H1 (cell line): ENCODE measurements at regions not wholly inside any gene's neighbourhood (a gene's known extent, or its start where the extent isn't known, plus 50 kb on each side); places are given as distances from the start of the nearest gene placed in this dataset.

Experiments used
- CTCF ChIA-PET: fragments of 300-600 bp; sonication (Branson Sonifier 250); formaldehyde crosslinking; loops from one replicate; lab custom pipeline; 2021; ENCODE audit not compliant: partially characterized antibody; lab: Charles Lee
- POLR2A ChIA-PET: fragments of 300-600 bp; sonication (Branson Sonifier 250); formaldehyde crosslinking; loops from one replicate; lab custom pipeline; 2021; ENCODE audit warnings: inconsistent platforms; ENCODE audit not compliant: partially characterized antibody; lab: Charles Lee
- DNase-seq, 2 experiments: peaks; one replicate each; pipeline versions ENCODE4 v3.0.0 to v3.0.0-alpha.2; 2010 to 2022; ENCODE audit warnings: low spot score in 2 of 2, low read depth in 1 of 2, mixed read lengths in 1 of 2
- FAIRE-seq: peaks from 2 replicates; lab custom pipeline; 2011; peaks lifted over from hg19 to GRCh38; lab: Jason Lieb, UNC
- H2AFZ ChIP-seq: 2 replicates; pipeline ENCODE4 v1.8.1; 2012; ENCODE audit warnings: low read length, inconsistent platforms
- H2AK5ac ChIP-seq: 2 replicates; pipeline ENCODE4 v1.6.1; 2013; ENCODE audit warnings: low read depth, low read length
- H2BK120ac ChIP-seq: replicated peaks from 2 replicates; pipeline ENCODE3; 2013; ENCODE audit warnings: low read depth, low read length, inconsistent platforms
- H2BK12ac ChIP-seq: 2 replicates; pipeline ENCODE4 v1.6.1; 2013; ENCODE audit warnings: low read depth, low read length
- H2BK15ac ChIP-seq: 2 replicates; pipeline ENCODE4 v1.6.1; 2013; ENCODE audit warnings: low read length
- H2BK20ac ChIP-seq: 2 replicates; pipeline ENCODE4 v1.6.1; 2013; ENCODE audit warnings: low read length
- H2BK5ac ChIP-seq: 2 replicates; pipeline ENCODE4 v1.6.1; 2013; ENCODE audit warnings: low read depth, low read length
- H3K14ac ChIP-seq: 2 replicates; pipeline ENCODE4 v1.6.1; 2013; ENCODE audit warnings: inconsistent platforms; ENCODE audit not compliant: insufficient read length
- H3K18ac ChIP-seq: 2 replicates; pipeline ENCODE4 v1.6.1; 2013; ENCODE audit warnings: low read length; ENCODE audit errors: extremely low read depth
- H3K23ac ChIP-seq: 2 replicates; pipeline ENCODE4 v1.6.1; 2013; ENCODE audit warnings: inconsistent platforms; ENCODE audit not compliant: insufficient read length
- H3K23me2 ChIP-seq: 2 replicates; pipeline ENCODE4 v1.6.1; 2013; ENCODE audit warnings: low read depth, low read length
- H3K27ac ChIP-seq: 2 replicates; pipeline ENCODE4 v1.6.1; 2011; ENCODE audit warnings: low read depth, low read length, inconsistent platforms
- H3K27me3 ChIP-seq, 4 experiments: replicated peaks in 1 of 4; 1 replicate in 1 of 4; 2 replicates in 3 of 4; pipeline versions ENCODE4 v1.6.1 to v1.8.1; 2011 to 2013; ENCODE audit warnings: low read length in 3 of 4, mild to moderate bottlenecking in 3 of 4, inconsistent platforms in 2 of 4, mixed read lengths in 2 of 4, moderate library complexity in 1 of 4; ENCODE audit not compliant: control insufficient read depth in 3 of 4, insufficient read depth in 3 of 4; ENCODE audit errors: extremely low read depth in 1 of 4
- H3K36me3 ChIP-seq, 4 experiments: 2 replicates each; pipeline versions ENCODE4 v1.6.1 to v1.8.1; 2011 to 2013; ENCODE audit warnings: mild to moderate bottlenecking in 4 of 4, low read length in 3 of 4, moderate library complexity in 2 of 4, control low read depth in 1 of 4, inconsistent platforms in 1 of 4; ENCODE audit not compliant: insufficient read depth in 4 of 4, control insufficient read depth in 2 of 4
- H3K4ac ChIP-seq: replicated peaks from 2 replicates; pipeline ENCODE3; 2013; ENCODE audit warnings: low read length, low read depth, mixed read lengths, inconsistent platforms; ENCODE audit not compliant: insufficient read length
- H3K4me1 ChIP-seq, 4 experiments: replicated peaks in 1 of 4; 1 replicate in 1 of 4; 2 replicates in 3 of 4; pipeline versions ENCODE4 v1.6.1 to v1.8.1; 2011 to 2013; ENCODE audit warnings: low read length in 3 of 4, inconsistent platforms in 2 of 4, mixed read lengths in 1 of 4; ENCODE audit not compliant: insufficient read depth in 4 of 4, control insufficient read depth in 3 of 4
- H3K4me2 ChIP-seq, 2 experiments: 2 replicates each; pipeline versions ENCODE4 v1.6.1 to v1.8.1; 2011 to 2013; ENCODE audit warnings: low read depth in 2 of 2, low read length in 2 of 2, control low read depth in 1 of 2, inconsistent platforms in 1 of 2, mild to moderate bottlenecking in 1 of 2; ENCODE audit not compliant: insufficient read depth in 1 of 2
- H3K4me3 ChIP-seq, 4 experiments: fragments of 200-600, 300-600 bp in 1 of 4; sonication (generic), shearing (Covaris generic), sonication (Bioruptor Twin) in 1 of 4; 2 replicates each; pipeline versions ENCODE4 v1.5.1 to v1.8.1; 2011 to 2016; ENCODE audit warnings: low read length in 4 of 4, low read depth in 3 of 4, control low read depth in 2 of 4, inconsistent platforms in 2 of 4, mild to moderate bottlenecking in 2 of 4, mixed read lengths in 1 of 4, moderate library complexity in 1 of 4; ENCODE audit not compliant: insufficient read depth in 2 of 4; ENCODE audit errors: extremely low read depth in 1 of 4
- H3K56ac ChIP-seq: replicated peaks from 2 replicates; pipeline ENCODE3; 2013; ENCODE audit warnings: low read depth, mild to moderate bottlenecking, mixed read lengths, low read length, inconsistent platforms; ENCODE audit not compliant: insufficient read length
- H3K79me1 ChIP-seq: 2 replicates; pipeline ENCODE4 v1.6.1; 2013; ENCODE audit warnings: low read depth, low read length, control low read depth
- H3K79me2 ChIP-seq, 2 experiments: 2 replicates each; pipeline versions ENCODE4 v1.6.1 to v1.8.1; 2012 to 2013; ENCODE audit warnings: low read length in 2 of 2, mild to moderate bottlenecking in 2 of 2, inconsistent platforms in 1 of 2; ENCODE audit not compliant: insufficient read depth in 2 of 2, control insufficient read depth in 1 of 2
- H3K9ac ChIP-seq, 4 experiments: replicated peaks in 1 of 4; 1 replicate in 1 of 4; 2 replicates in 3 of 4; pipeline versions ENCODE4 v1.6.1 to v1.8.1; 2011 to 2013; ENCODE audit warnings: low read depth in 3 of 4, low read length in 3 of 4, control low read depth in 2 of 4, mild to moderate bottlenecking in 2 of 4, moderate library complexity in 2 of 4, inconsistent platforms in 1 of 4; ENCODE audit errors: extremely low read depth in 1 of 4
- H3K9me3 ChIP-seq, 2 experiments: 2 replicates each; pipeline versions ENCODE4 v1.6.1 to v1.8.1; 2012 to 2013; ENCODE audit warnings: mild to moderate bottlenecking in 2 of 2, moderate library complexity in 2 of 2, control low read depth in 1 of 2, inconsistent platforms in 1 of 2, low read depth in 1 of 2, low read length in 1 of 2, mixed read lengths in 1 of 2; ENCODE audit not compliant: insufficient read depth in 2 of 2
- H4K20me1 ChIP-seq, 2 experiments: replicated peaks in 1 of 2; 2 replicates each; pipeline versions ENCODE3 to v1.8.1; 2011 to 2013; ENCODE audit warnings: inconsistent platforms in 2 of 2, low read length in 2 of 2, mild to moderate bottlenecking in 1 of 2; ENCODE audit not compliant: insufficient read depth in 2 of 2, control insufficient read depth in 1 of 2
- H4K5ac ChIP-seq: 2 replicates; pipeline ENCODE4 v1.6.1; 2013; ENCODE audit warnings: low read length, low read depth, mixed read lengths, inconsistent platforms; ENCODE audit not compliant: insufficient read length
- H4K8ac ChIP-seq: 2 replicates; pipeline ENCODE4 v1.8.0; 2013; ENCODE audit warnings: mild to moderate bottlenecking, moderate library complexity, low read length, inconsistent platforms; ENCODE audit not compliant: insufficient read depth; ENCODE audit errors: extremely low read depth
- H4K91ac ChIP-seq: replicated peaks from 2 replicates; pipeline ENCODE3; 2013; ENCODE audit warnings: low read length, mixed read lengths, inconsistent platforms; ENCODE audit not compliant: insufficient read length
- ASH2L ChIP-seq: fragments of 200-600, 300-600 bp; sonication (generic); IDR thresholded peaks from one replicate; pipeline ENCODE4 v1.7.1; 2017; ENCODE audit warnings: low read length
- BRCA1 ChIP-seq: IDR thresholded peaks from 2 replicates; pipeline ENCODE4 v1.6.1; 2012; ENCODE audit warnings: low read depth, low read length, improper control_type of control experiment
- FOSL1 ChIP-seq: IDR thresholded peaks from 2 replicates; pipeline ENCODE4 v1.6.1; 2011; ENCODE audit warnings: mild to moderate bottlenecking, low read depth, low read length, moderate library complexity; ENCODE audit not compliant: insufficient read depth
- GABPA ChIP-seq: IDR thresholded peaks from 2 replicates; pipeline ENCODE4 v1.6.1; 2011; ENCODE audit warnings: mild to moderate bottlenecking, low read length, moderate library complexity, borderline replicate concordance; ENCODE audit not compliant: insufficient read depth
- HDAC2 ChIP-seq, 2 experiments: fragments of 300-600 bp in 1 of 2; sonication (generic) in 1 of 2; IDR thresholded peaks; 2 replicates each; pipeline ENCODE4 v1.6.1; 2011 to 2012; ENCODE audit warnings: low read depth in 2 of 2, low read length in 2 of 2, mild to moderate bottlenecking in 2 of 2, moderate library complexity in 2 of 2, borderline replicate concordance in 1 of 2, inconsistent platforms in 1 of 2
- SIX5 ChIP-seq: IDR thresholded peaks from 2 replicates; pipeline ENCODE4 v1.6.1; 2011; ENCODE audit warnings: mild to moderate bottlenecking, low read depth, low read length
- TAF7 ChIP-seq: optimal IDR thresholded peaks from 2 replicates; pipeline ENCODE3; 2011; ENCODE audit warnings: low read depth, mild to moderate bottlenecking, inconsistent platforms, low read length, moderate library complexity, borderline replicate concordance
- WGBS, 2 experiments: shearing (Covaris generic) in 1 of 2; methylation state at CpG; one replicate each; pipeline versions ENCODE4 v1.1.6 to v1.1.7; 2013 to 2015; ENCODE audit warnings: low lambda C conversion rate in 2 of 2, mixed read lengths in 2 of 2, inconsistent platforms in 1 of 2, low coverage in 1 of 2, missing lambda C conversion rate in 1 of 2; ENCODE audit not compliant: insufficient replicate concordance in 2 of 2, insufficient coverage in 1 of 2, insufficient read length in 1 of 2; ENCODE audit errors: extremely low coverage in 1 of 2, missing lambda C conversion rate in 1 of 2; 5-methylcytosine and 5-hydroxymethylcytosine counted together

DNA sequence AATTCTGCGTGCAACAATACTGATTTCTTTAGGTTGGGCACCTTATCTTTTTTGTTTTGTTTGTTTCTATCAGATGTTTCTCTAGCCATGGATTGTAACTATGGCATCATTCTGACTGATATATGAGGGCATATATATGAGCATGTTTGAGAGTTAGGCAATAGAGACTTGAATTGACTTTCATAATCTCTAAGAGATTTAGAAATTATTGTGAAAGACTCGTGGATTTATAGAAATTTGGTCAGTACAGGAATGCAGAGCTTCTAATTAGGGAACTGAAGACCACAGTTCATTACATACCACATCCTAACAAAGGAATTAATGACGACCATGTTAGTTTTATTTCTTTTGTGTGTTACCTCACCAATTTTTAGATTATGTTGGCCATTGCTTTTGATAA lies 546.0 kb upstream of the GRAMD2B start:
- Histone ChIP-seq H2BK120ac (no peak overlapping the region), H2AFZ (no peak overlapping the region), H3K4me2 (no peak overlapping the region), H2AK5ac (no peak overlapping the region), H3K27me3 (no peaks in the 10 kb centered on the region), H3K4me3 (no peak overlapping the region), H3K9me3 (no peaks in the 10 kb centered on the region), H3K9ac (no peak overlapping the region), H4K20me1 (no peaks in the 10 kb centered on the region), H2BK20ac (no peak overlapping the region), H3K4ac (no peak overlapping the region), H3K18ac (no peak overlapping the region), H3K27ac (no peak overlapping the region), H2BK12ac (no peak overlapping the region), H3K4me1 (peaks cover 0 to 2% (median 0%) of the 10 kb centered on the region in 4 experiments; a peak in 2 of 7 replicates), H3K56ac (no peak overlapping the region), H4K91ac (no peak overlapping the region), H4K5ac (no peak overlapping the region), H4K8ac (no peak overlapping the region), H2BK15ac (no peak overlapping the region), H3K36me3 (no peaks in the 10 kb centered on the region; a peak in 1 of 8 replicates), H3K23ac (no peak overlapping the region), H3K79me2 (no peaks in the 10 kb centered on the region), H2BK5ac (no peak overlapping the region), H3K14ac (no peak overlapping the region), H3K79me1 (no peaks in the 10 kb centered on the region), H3K23me2 (no peaks in the 10 kb centered on the region)
- DNase-seq (no peak), FAIRE-seq (no peak)
- POLR2A ChIA-PET = no interaction called here
- CTCF ChIA-PET = no interaction called here
- WGBS, 2 experiments = 89% methylated on average over 3 of the region's 3 CpGs; no CpG with 5 or more reads in 1 of the 2 experiments
- no peak for TF ChIP-seq GABPA
- TF ChIP-seq SIX5 = no peak
- no peak for TF ChIP-seq ASH2L
- no peak for TF ChIP-seq HDAC2 (IDR thresholded peaks at IDR 0.05; ENCODE audit: borderline replicate concordance in 1 of 2, low read depth in 2 of 2, low read length in 2 of 2)
- TF ChIP-seq BRCA1 = no peak
- TF ChIP-seq FOSL1 = no peak
- no peak for TF ChIP-seq TAF7
